GM19455 (cell line): ENCODE measurements at regions not wholly inside any gene's neighbourhood (a gene's known extent, or its start where the extent isn't known, plus 50 kb on each side); places are given as distances from the start of the nearest gene placed in this dataset.
A peak's percentile ranks its signal among the peaks of the same experiment; 100 is the strongest.

ENCODE experiments used
- ATAC-seq: cut with Tn5 transposase; IDR thresholded peaks from one replicate; pipeline ENCODE4 v1.9.1; 2021; ENCODE audit not compliant: unreplicated experiment

- no peak for ATAC-seq
Measured at GRCh38 chr5:93120771-93121170, 460.2 kb downstream of the NR2F1-AS1 start.

GRCh38 chr5:93120051-93120450 lies 461.0 kb downstream of the NR2F1-AS1 start:
- ATAC-seq: no peak

- no peak for ATAC-seq
Measured at GRCh38 chr5:93117751-93118531, 463.1 kb downstream of the NR2F1-AS1 start.

GRCh38 chr5:93107805-93108520 lies 473.1 kb downstream of the NR2F1-AS1 start:
- no peak for ATAC-seq

- ATAC-seq: no peak
Measured at GRCh38 chr5:93107141-93107540, 473.9 kb downstream of the NR2F1-AS1 start.

- ATAC-seq: no peak
Measured at GRCh38 chr5:93101661-93102060, 479.4 kb downstream of the NR2F1-AS1 start.

GRCh38 chr5:93100976-93101375 lies 480.0 kb downstream of the NR2F1-AS1 start:
- no peak for ATAC-seq

GRCh38 chr5:93100428-93100827 lies 480.6 kb downstream of the NR2F1-AS1 start:
- ATAC-seq: no peak

GRCh38 chr5:93099902-93100347 lies 481.1 kb downstream of the NR2F1-AS1 start:
- no peak for ATAC-seq

- no peak for ATAC-seq
Measured at GRCh38 chr5:93096561-93096960, 484.5 kb downstream of the NR2F1-AS1 start.

- no peak for ATAC-seq
Measured at GRCh38 chr5:93092349-93093105, 488.5 kb downstream of the NR2F1-AS1 start.

GRCh38 chr5:93090698-93091097 lies 490.3 kb downstream of the NR2F1-AS1 start:
- no peak for ATAC-seq

GRCh38 chr5:93088592-93089389 lies 492.2 kb downstream of the NR2F1-AS1 start:
- no peak for ATAC-seq

GRCh38 chr5:93087326-93087725 lies 493.7 kb downstream of the NR2F1-AS1 start:
- ATAC-seq: no peak

- ATAC-seq: no peak
Measured at GRCh38 chr5:93082981-93083380, 498.0 kb downstream of the NR2F1-AS1 start.

- ATAC-seq: no peak
Measured at GRCh38 chr5:93079046-93079445, 502.0 kb downstream of the NR2F1-AS1 start.

GRCh38 chr5:93078082-93079038 lies 502.7 kb downstream of the NR2F1-AS1 start:
- peak; percentile 71 for ATAC-seq

- no peak for ATAC-seq
Measured at GRCh38 chr5:93076566-93076965, 504.5 kb downstream of the NR2F1-AS1 start.

- no peak for ATAC-seq
Measured at GRCh38 chr5:93076096-93076495, 504.9 kb downstream of the NR2F1-AS1 start.

- ATAC-seq: no peak
Measured at GRCh38 chr5:93073547-93073946, 507.5 kb downstream of the NR2F1-AS1 start.
